Panc1 (cell line): ENCODE measurements at regions not wholly inside any gene's neighbourhood (a gene's known extent, or its start where the extent isn't known, plus 50 kb on each side); places are given as distances from the start of the nearest gene placed in this dataset.

Experiments
- CTCF ChIP-seq: fragments of 450-650 bp; IDR thresholded peaks from 2 replicates; pipeline ENCODE4 v1.5.1; 2017; ENCODE audit warnings: mild to moderate bottlenecking
- POLR2AphosphoS5 ChIP-seq: IDR thresholded peaks from 2 replicates; pipeline ENCODE4 v1.6.1; 2012; ENCODE audit warnings: mild to moderate bottlenecking, low read depth, low read length, moderate library complexity
- SIN3A ChIP-seq: IDR thresholded peaks from 2 replicates; pipeline ENCODE4 v1.6.1; 2012; ENCODE audit warnings: low read depth, mild to moderate bottlenecking, low read length, moderate library complexity, borderline replicate concordance; ENCODE audit not compliant: insufficient read depth
- TCF7L2 ChIP-seq: IDR thresholded peaks from 2 replicates; pipeline ENCODE4 v1.6.1; 2011; ENCODE audit warnings: mild to moderate bottlenecking, low read depth, low read length, inconsistent platforms

GRCh38 chr9:90702441-90702955 lies 59.9 kb upstream of the DIRAS2 start:
- TF ChIP-seq POLR2AphosphoS5, result no peak
- no peak for TF ChIP-seq CTCF
- TF ChIP-seq SIN3A, result no peak
- TF ChIP-seq TCF7L2, result no peak
